Hepatocyte (in vitro differentiated cells): ENCODE measurements at regions not wholly inside any gene's neighbourhood (a gene's known extent, or its start where the extent isn't known, plus 50 kb on each side); places are given as distances from the start of the nearest gene placed in this dataset.
A peak's percentile ranks its signal among the peaks of the same experiment; 100 is the strongest.

Experiments used
- DNase-seq: peaks from one replicate; pipeline ENCODE4 v3.0.0-alpha.2; 2016; ENCODE audit warnings: low spot score
- H2AFZ ChIP-seq: fragments of 200-600 bp; sonication (generic); 2 replicates; pipeline ENCODE4 v1.6.0; 2016; ENCODE audit warnings: antibody characterized with exemption, mild to moderate bottlenecking
- H3K27ac ChIP-seq: fragments of 200-600 bp; sonication (generic); 2 replicates; pipeline ENCODE4 v1.5.1; 2016; ENCODE audit warnings: mild to moderate bottlenecking
- H3K27me3 ChIP-seq: fragments of 200-600 bp; sonication (generic); 2 replicates; pipeline ENCODE4 v1.6.1; 2016
- H3K36me3 ChIP-seq: fragments of 200-600 bp; sonication (generic); replicated peaks from 2 replicates; pipeline ENCODE4 v1.5.1; 2016; ENCODE audit warnings: low read depth; ENCODE audit not compliant: insufficient read depth
- H3K4me1 ChIP-seq: fragments of 200-600 bp; sonication (generic); 2 replicates; pipeline ENCODE4 v1.5.1; 2016; ENCODE audit warnings: mild to moderate bottlenecking, moderate library complexity; ENCODE audit not compliant: insufficient read depth
- H3K4me2 ChIP-seq: fragments of 200-600 bp; sonication (generic); 2 replicates; pipeline ENCODE4 v1.6.0; 2016
- H3K4me3 ChIP-seq: fragments of 200-600 bp; sonication (generic); 2 replicates; pipeline ENCODE4 v1.5.1; 2016; ENCODE audit warnings: mild to moderate bottlenecking
- H3K79me2 ChIP-seq: fragments of 200-600 bp; sonication (generic); 2 replicates; pipeline ENCODE4 v1.6.0; 2017; ENCODE audit warnings: mild to moderate bottlenecking
- H3K9me2 ChIP-seq: fragments of 200-600 bp; sonication (generic); replicated peaks from 2 replicates; pipeline ENCODE4 v1.6.0; 2017; ENCODE audit warnings: mild to moderate bottlenecking; ENCODE audit not compliant: insufficient read depth
- H3K9me3 ChIP-seq: fragments of 200-600 bp; sonication (generic); 2 replicates; pipeline ENCODE4 v1.5.1; 2016; ENCODE audit warnings: low read depth, mild to moderate bottlenecking
- H4K20me1 ChIP-seq: fragments of 200-600 bp; sonication (generic); 2 replicates; pipeline ENCODE4 v1.6.0; 2016; ENCODE audit warnings: mild to moderate bottlenecking; ENCODE audit not compliant: insufficient read depth, poor library complexity, severe bottlenecking
- EZH2 ChIP-seq: fragments of 200-600 bp; sonication (generic); IDR thresholded peaks from 2 replicates; pipeline ENCODE4 v1.6.1; 2016; ENCODE audit warnings: antibody characterized with exemption, mild to moderate bottlenecking, borderline replicate concordance
- EZH2phosphoT487 ChIP-seq: fragments of 200-600 bp; sonication (generic); IDR thresholded peaks from one replicate; pipeline ENCODE4 v1.6.1; 2018; ENCODE audit warnings: antibody characterized with exemption, mild to moderate bottlenecking, low read depth, moderate library complexity; ENCODE audit not compliant: unreplicated experiment, severe bottlenecking
- WGBS: methylation state at CpG from one replicate; pipeline ENCODE4 v1.1.6; 2016; ENCODE audit warnings: low lambda C conversion rate; ENCODE audit errors: missing lambda C conversion rate; 5-methylcytosine and 5-hydroxymethylcytosine counted together
- TF ChIP-seq, protein P1 (sequence below): fragments of 200-600 bp; sonication (generic); IDR thresholded peaks from 2 replicates; pipeline ENCODE4 v1.5.1; 2016; ENCODE audit warnings: antibody characterized with exemption, mild to moderate bottlenecking; ENCODE audit not compliant: poor library complexity

DNA sequence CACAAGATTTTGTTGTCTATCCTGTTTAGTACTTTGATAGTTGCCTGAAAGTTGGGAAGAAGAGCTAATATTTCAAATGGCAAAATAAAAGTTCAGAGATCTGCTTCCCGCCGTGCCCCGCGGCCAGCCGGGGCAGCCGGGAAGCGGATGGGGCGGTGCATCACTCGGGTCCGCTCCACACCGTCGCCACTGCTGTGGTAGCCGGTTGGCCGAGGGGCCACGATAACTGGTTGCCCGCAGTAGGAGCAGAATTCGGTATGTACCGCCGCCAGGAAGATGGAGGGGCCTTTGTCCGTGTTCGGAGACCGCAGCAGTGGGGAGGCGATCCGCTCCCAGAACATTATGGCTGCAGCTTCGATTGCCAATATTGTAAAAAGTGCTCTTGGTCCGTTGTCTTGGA, 427.2 kb upstream of the PDE3A start:
- no peaks in the 10 kb centered on the region for H3K27me3 ChIP-seq
- DNase-seq: no peak
- H3K36me3 ChIP-seq: no peaks in the 10 kb centered on the region
- TF ChIP-seq, protein P1, sequence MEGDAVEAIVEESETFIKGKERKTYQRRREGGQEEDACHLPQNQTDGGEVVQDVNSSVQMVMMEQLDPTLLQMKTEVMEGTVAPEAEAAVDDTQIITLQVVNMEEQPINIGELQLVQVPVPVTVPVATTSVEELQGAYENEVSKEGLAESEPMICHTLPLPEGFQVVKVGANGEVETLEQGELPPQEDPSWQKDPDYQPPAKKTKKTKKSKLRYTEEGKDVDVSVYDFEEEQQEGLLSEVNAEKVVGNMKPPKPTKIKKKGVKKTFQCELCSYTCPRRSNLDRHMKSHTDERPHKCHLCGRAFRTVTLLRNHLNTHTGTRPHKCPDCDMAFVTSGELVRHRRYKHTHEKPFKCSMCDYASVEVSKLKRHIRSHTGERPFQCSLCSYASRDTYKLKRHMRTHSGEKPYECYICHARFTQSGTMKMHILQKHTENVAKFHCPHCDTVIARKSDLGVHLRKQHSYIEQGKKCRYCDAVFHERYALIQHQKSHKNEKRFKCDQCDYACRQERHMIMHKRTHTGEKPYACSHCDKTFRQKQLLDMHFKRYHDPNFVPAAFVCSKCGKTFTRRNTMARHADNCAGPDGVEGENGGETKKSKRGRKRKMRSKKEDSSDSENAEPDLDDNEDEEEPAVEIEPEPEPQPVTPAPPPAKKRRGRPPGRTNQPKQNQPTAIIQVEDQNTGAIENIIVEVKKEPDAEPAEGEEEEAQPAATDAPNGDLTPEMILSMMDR: no peak
- TF ChIP-seq EZH2 (no peak), EZH2phosphoT487 (no peak)
- H3K4me1 ChIP-seq: no peaks in the 10 kb centered on the region
- H2AFZ ChIP-seq: no peak overlapping the region
- H3K27ac ChIP-seq: no peak overlapping the region
- no peaks in the 10 kb centered on the region for H3K9me2 ChIP-seq
- over 99% methylated on average over 26 of the region's 26 CpGs for WGBS
- H3K79me2 ChIP-seq: no peaks in the 10 kb centered on the region
- H3K9me3 ChIP-seq: no peaks in the 10 kb centered on the region
- no peak overlapping the region for H3K4me3 ChIP-seq
- no peaks in the 10 kb centered on the region for H4K20me1 ChIP-seq
- H3K4me2 ChIP-seq: no peak overlapping the region

GRCh38 chr12:19945559-19946435, 422.5 kb upstream of the PDE3A start:
- Histone ChIP-seq H3K9me3 (no peaks in the 10 kb centered on the region), H3K79me2 (no peaks in the 10 kb centered on the region), H3K27me3 (no peaks in the 10 kb centered on the region), H3K4me1 (no peaks in the 10 kb centered on the region), H3K4me3 (no peak overlapping the region), H3K9me2 (no peaks in the 10 kb centered on the region), H2AFZ (no peak overlapping the region), H3K4me2 (peak overlapping the region; percentile 27), H4K20me1 (no peaks in the 10 kb centered on the region), H3K27ac (peak overlapping the region; percentile 38), H3K36me3 (no peaks in the 10 kb centered on the region)
- TF ChIP-seq, protein P1: no peak
- TF ChIP-seq EZH2phosphoT487: no peak
- no peak for TF ChIP-seq EZH2
- whole genome bisulfite sequencing: 74% methylated on average over 5 of the region's 5 CpGs
- DNase-seq: no peak

DNA sequence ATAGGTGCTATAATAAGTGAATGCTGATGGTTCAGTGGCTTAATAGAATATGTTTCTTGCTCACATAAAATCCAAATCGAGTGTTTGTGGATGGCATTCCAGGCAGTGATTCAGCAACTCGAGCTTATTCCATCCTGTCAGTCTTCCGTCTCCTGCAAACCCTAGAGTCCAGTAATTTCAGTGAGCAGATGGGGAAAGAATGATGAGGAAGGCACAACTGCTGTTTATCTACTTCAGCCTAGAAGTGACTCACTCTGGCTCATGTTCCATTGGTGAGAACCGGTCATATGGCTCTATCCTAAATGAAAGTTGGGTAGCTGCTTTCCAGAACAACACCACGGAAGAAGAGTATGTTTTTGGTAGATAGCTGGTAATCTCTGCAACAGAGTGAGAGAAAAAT, 421.8 kb upstream of the PDE3A start:
- H4K20me1 ChIP-seq: no peaks in the 10 kb centered on the region
- H3K79me2 ChIP-seq: no peaks in the 10 kb centered on the region
- TF ChIP-seq EZH2phosphoT487: no peak
- TF ChIP-seq, protein P1: no peak
- no peak for TF ChIP-seq EZH2
- H2AFZ ChIP-seq: no peak overlapping the region
- H3K27me3 ChIP-seq: no peaks in the 10 kb centered on the region
- peak overlapping the region; percentile 27 for H3K4me2 ChIP-seq
- DNase-seq: peak; percentile 55
- 70% methylated on average over 5 of the region's 5 CpGs for WGBS
- no peaks in the 10 kb centered on the region for H3K9me3 ChIP-seq
- no peaks in the 10 kb centered on the region for H3K9me2 ChIP-seq
- no peaks in the 10 kb centered on the region for H3K4me1 ChIP-seq
- H3K27ac ChIP-seq: peak overlapping the region; percentile 38
- no peaks in the 10 kb centered on the region for H3K36me3 ChIP-seq
- no peak overlapping the region for H3K4me3 ChIP-seq
